Tibial nerve (tissue), 4 donors: ENCODE measurements at regions not wholly inside any gene's neighbourhood (a gene's known extent, or its start where the extent isn't known, plus 50 kb on each side); places are given as distances from the start of the nearest gene placed in this dataset.

Experiments used
- EP300 ChIP-seq, 2 donors: sonication (generic); formaldehyde crosslinking; IDR thresholded peaks; one replicate each; pipeline ENCODE4 v1.6.1; 2017; ENCODE audit warnings: antibody characterized with exemption in 2 of 2, mild to moderate bottlenecking in 1 of 2
- POLR2A ChIP-seq, 2 donors: fragments of 450-650 bp; IDR thresholded peaks; one replicate each; pipeline ENCODE4 v1.6.1; 2017; ENCODE audit warnings: antibody characterized with exemption in 2 of 2, mild to moderate bottlenecking in 2 of 2, moderate library complexity in 2 of 2
- TF ChIP-seq, protein P1 (sequence below), 5 experiments: fragments of 200-600 bp in 3 of 5; fragments of 450-650 bp in 2 of 5; sonication (generic) in 3 of 5; IDR thresholded peaks; one replicate each; pipeline ENCODE4 v1.5.1; 2016 to 2019; ENCODE audit warnings: antibody characterized with exemption in 5 of 5, mild to moderate bottlenecking in 3 of 5, moderate library complexity in 2 of 5

- TF ChIP-seq, protein P1, sequence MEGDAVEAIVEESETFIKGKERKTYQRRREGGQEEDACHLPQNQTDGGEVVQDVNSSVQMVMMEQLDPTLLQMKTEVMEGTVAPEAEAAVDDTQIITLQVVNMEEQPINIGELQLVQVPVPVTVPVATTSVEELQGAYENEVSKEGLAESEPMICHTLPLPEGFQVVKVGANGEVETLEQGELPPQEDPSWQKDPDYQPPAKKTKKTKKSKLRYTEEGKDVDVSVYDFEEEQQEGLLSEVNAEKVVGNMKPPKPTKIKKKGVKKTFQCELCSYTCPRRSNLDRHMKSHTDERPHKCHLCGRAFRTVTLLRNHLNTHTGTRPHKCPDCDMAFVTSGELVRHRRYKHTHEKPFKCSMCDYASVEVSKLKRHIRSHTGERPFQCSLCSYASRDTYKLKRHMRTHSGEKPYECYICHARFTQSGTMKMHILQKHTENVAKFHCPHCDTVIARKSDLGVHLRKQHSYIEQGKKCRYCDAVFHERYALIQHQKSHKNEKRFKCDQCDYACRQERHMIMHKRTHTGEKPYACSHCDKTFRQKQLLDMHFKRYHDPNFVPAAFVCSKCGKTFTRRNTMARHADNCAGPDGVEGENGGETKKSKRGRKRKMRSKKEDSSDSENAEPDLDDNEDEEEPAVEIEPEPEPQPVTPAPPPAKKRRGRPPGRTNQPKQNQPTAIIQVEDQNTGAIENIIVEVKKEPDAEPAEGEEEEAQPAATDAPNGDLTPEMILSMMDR (IDR thresholded peaks at IDR 0.05) = no peak
- TF ChIP-seq EP300 (IDR thresholded peaks at IDR 0.05) (no peak), POLR2A (IDR thresholded peaks at IDR 0.05) (no peak)
These were observed 75.6 kb downstream of the GRIN2B start for GRCh38 chr12:13905794-13906193.
